AG04450 (cell line): ENCODE measurements at regions not wholly inside any gene's neighbourhood (a gene's known extent, or its start where the extent isn't known, plus 50 kb on each side); places are given as distances from the start of the nearest gene placed in this dataset.

Experiments
- CTCF ChIA-PET: fragments of 300-600, 350-600 bp; formaldehyde crosslinking; extraction: SDS; loops from one replicate; lab custom pipeline; 2022; ENCODE audit warnings: antibody characterized with exemption, inconsistent platforms; lab: Charles Lee
- POLR2A ChIA-PET: fragments of 350-600 bp; formaldehyde crosslinking; extraction: SDS; loops from one replicate; lab custom pipeline; 2021; ENCODE audit warnings: antibody characterized with exemption, inconsistent platforms; lab: Yijun Ruan, JAX
- DNase-seq: peaks from one replicate; pipeline ENCODE4 v3.0.0-alpha.2; 2011; ENCODE audit warnings: low read depth, low spot score
- H3K27ac ChIP-seq: one replicate; pipeline ENCODE4 v1.5.1; 2012; ENCODE audit warnings: low read depth, low read length, control low read depth
- H3K27me3 ChIP-seq: one replicate; pipeline ENCODE4 v1.6.0; 2012; ENCODE audit warnings: low read length; ENCODE audit not compliant: control insufficient read depth, insufficient read depth
- H3K4me3 ChIP-seq: 2 replicates; pipeline ENCODE4 v1.5.1; 2011; ENCODE audit warnings: mild to moderate bottlenecking, low read depth, low read length, control low read depth
- H3K9me3 ChIP-seq: 2 replicates; pipeline ENCODE4 v1.5.1; 2012; ENCODE audit warnings: low read length; ENCODE audit not compliant: control insufficient read depth, insufficient read depth
- TF ChIP-seq, protein P1 (sequence below): IDR thresholded peaks from 2 replicates; pipeline ENCODE4 v1.5.1; 2011; ENCODE audit warnings: low read depth, low read length, control low read depth, inconsistent platforms

DNA sequence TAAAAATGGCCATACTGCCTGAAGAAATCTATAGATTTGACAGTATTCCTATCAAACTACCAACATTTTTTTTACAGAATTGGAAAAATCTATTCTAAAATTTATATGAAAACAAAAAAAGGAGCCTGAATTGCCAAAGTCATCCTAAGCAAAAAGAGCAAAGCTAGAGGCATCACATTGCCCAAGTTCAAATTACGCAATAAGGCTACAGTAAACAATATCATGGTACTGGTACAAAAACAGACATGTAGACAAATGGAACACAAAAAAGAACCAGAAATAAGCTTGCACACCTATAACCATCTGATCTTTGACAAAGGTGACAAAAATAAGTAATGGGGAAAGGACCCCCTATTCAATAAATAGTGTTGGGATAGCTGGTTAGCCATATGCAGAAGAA lies 50.2 kb upstream of the THSD7B start:
- ChIA-PET CTCF (no interaction called here), POLR2A (no interaction called here)
- DNase-seq: no peak
- Histone ChIP-seq H3K9me3 (no peaks in the 10 kb centered on the region), H3K4me3 (no peak overlapping the region), H3K27ac (no peak overlapping the region), H3K27me3 (no peaks in the 10 kb centered on the region)
- TF ChIP-seq, protein P1, sequence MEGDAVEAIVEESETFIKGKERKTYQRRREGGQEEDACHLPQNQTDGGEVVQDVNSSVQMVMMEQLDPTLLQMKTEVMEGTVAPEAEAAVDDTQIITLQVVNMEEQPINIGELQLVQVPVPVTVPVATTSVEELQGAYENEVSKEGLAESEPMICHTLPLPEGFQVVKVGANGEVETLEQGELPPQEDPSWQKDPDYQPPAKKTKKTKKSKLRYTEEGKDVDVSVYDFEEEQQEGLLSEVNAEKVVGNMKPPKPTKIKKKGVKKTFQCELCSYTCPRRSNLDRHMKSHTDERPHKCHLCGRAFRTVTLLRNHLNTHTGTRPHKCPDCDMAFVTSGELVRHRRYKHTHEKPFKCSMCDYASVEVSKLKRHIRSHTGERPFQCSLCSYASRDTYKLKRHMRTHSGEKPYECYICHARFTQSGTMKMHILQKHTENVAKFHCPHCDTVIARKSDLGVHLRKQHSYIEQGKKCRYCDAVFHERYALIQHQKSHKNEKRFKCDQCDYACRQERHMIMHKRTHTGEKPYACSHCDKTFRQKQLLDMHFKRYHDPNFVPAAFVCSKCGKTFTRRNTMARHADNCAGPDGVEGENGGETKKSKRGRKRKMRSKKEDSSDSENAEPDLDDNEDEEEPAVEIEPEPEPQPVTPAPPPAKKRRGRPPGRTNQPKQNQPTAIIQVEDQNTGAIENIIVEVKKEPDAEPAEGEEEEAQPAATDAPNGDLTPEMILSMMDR: no peak

DNA sequence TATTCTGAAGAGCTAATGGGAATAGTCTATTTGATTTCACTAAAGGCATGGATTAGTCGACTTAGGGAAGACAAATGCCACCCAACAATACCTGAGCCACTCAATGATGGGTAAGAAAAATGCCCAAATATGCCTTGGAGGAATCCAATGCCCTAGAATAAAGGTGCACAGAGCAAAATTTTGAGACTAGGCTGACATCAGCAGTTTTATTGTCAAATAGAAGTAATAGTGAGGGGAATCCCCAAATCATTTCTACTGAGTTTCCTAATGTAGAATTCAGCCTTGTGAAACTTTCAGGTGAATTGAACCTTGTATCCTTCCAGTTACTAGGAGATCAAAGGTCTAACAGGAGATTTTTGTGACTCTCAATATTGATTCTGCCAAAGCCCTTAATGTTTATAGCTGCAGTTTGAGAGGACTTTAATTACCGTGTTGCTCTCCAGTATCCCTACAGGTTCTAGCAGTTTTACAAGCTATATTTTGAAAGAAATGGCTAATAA lies 50.8 kb upstream of the THSD7B start:
- DNase-seq: no peak
- no peak overlapping the region for H3K27ac ChIP-seq
- no peaks in the 10 kb centered on the region for H3K9me3 ChIP-seq
- no peak overlapping the region for H3K4me3 ChIP-seq
- H3K27me3 ChIP-seq: no peaks in the 10 kb centered on the region
- POLR2A ChIA-PET: no interaction called here
- CTCF ChIA-PET: no interaction called here
- TF ChIP-seq, protein P1: no peak

DNA sequence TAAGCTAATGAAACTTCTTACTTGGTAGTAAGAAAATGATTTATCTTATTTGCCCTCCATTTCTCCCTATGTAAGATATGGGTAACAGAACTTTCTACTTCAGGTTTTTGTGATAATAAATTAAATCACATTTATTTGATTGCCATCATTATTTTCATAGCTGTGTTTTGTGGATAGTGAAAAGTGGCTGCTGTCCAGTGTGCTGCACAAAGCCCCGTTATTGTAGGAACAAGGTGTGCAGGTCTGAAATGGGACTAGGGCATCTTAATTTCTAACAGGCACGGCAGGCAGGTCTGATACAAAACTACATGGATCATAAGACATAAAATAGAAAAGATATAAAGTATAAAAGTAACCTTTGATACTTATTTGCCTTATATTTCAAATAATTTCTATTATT lies 51.6 kb upstream of the THSD7B start:
- DNase-seq: no peak
- CTCF ChIA-PET: interaction anchor here (0.9 kb wide), 1 partner anchor 107 kb away, joined by 3 read pairs; no protein-coding TSS in a partner anchor

DNA sequence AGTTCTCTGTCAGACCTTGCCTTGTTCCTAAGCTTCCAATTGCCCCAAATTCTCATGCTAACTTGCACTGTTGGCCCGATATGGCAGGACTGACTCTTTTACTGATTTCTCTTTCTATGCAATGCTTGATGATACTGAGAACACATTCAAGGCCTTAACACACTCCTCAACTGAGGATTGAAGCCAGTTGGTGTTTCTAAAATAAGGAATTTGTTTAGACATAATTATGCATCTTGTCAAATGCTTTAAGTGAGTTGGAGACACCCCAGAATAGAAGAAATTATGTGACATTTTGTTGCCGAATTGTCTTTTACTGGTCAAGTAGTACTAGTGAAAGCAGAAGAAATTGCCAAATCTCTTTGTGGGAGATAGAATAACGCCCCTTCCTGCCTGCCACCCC lies 60.0 kb upstream of the THSD7B start:
- H3K9me3 ChIP-seq: peaks cover 9% of the 10 kb centered on the region; the same call in 1 of the 2 replicates
- CTCF ChIA-PET: no interaction called here

More for the DNA sequence above, 51.6 kb upstream of the THSD7B start:
- POLR2A ChIA-PET: no interaction called here
- Histone ChIP-seq H3K4me3 (no peak overlapping the region), H3K27ac (no peak overlapping the region), H3K27me3 (no peaks in the 10 kb centered on the region), H3K9me3 (no peaks in the 10 kb centered on the region; the same call in 1 of the 2 replicates)
- TF ChIP-seq, protein P1: no peak

DNA sequence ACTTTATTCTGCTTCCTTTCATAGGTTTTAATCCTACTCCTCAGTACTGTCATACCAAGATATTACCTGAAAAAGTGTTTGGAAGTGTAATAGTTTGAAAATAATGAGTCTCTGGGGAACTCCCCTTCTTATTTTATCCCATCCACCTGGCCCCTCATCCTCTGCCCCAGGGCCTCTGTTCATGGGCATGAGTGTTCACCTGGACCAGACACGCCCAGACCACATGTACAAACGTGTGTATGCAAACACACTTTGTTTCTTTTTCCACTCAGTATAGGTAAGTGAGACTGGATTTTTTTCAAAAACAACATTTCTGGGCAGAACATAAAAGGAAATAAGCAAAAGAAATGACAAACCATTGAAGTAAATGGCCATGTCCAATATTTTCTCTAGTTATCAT lies 62.1 kb upstream of the THSD7B start:
- no peak for DNase-seq
- H3K27me3 ChIP-seq: no peaks in the 10 kb centered on the region
- no peak overlapping the region for H3K27ac ChIP-seq
- ChIA-PET CTCF (no interaction called here), POLR2A (no interaction called here)
- TF ChIP-seq, protein P1: no peak
- H3K4me3 ChIP-seq: no peak overlapping the region
- H3K9me3 ChIP-seq: peaks cover 9% of the 10 kb centered on the region; the same call in 1 of the 2 replicates

More for the DNA sequence above, 60.0 kb upstream of the THSD7B start:
- DNase-seq: no peak
- Histone ChIP-seq H3K27me3 (no peaks in the 10 kb centered on the region), H3K4me3 (no peak overlapping the region), H3K27ac (no peak overlapping the region)
- POLR2A ChIA-PET: no interaction called here
- TF ChIP-seq, protein P1: no peak
